Neural crest cell (in vitro differentiated cells): ENCODE measurements at regions not wholly inside any gene's neighbourhood (a gene's known extent, or its start where the extent isn't known, plus 50 kb on each side); places are given as distances from the start of the nearest gene placed in this dataset.
"Not testable (repeated sequence)": the region's sequence is repeated elsewhere in the genome, so short reads cannot be mapped to it uniquely, and the experiment has no call there.

ENCODE experiments used
- DNase-seq: peaks from one replicate; pipeline ENCODE4 v3.0.0; 2021; ENCODE audit warnings: low read depth, mixed read lengths, low spot score
- H3K27ac Mint-ChIP-seq: one replicate; pipeline ENCODE4 v1.8.0; 2021; ENCODE audit warnings: mild to moderate bottlenecking, mixed read lengths; ENCODE audit not compliant: unreplicated experiment
- H3K27me3 Mint-ChIP-seq: 2 replicates; pipeline ENCODE4 v1.8.0; 2021; ENCODE audit warnings: low read depth, mild to moderate bottlenecking, mixed read lengths
- H3K36me3 Mint-ChIP-seq: 2 replicates; pipeline ENCODE4 v1.8.0; 2021; ENCODE audit warnings: low read depth, mild to moderate bottlenecking, mixed read lengths
- H3K4me1 Mint-ChIP-seq: 2 replicates; pipeline ENCODE4 v1.8.0; 2021; ENCODE audit warnings: mixed read lengths
- H3K4me3 Mint-ChIP-seq: one replicate; pipeline ENCODE4 v1.8.0; 2021; ENCODE audit warnings: mild to moderate bottlenecking, mixed read lengths
- H3K9me3 Mint-ChIP-seq: 2 replicates; pipeline ENCODE4 v1.8.0; 2021; ENCODE audit warnings: mixed read lengths
- TF ChIP-seq, protein P1 (sequence below): fragments of 200-600 bp; sonication (generic); conservative IDR thresholded peaks from 2 replicates; pipeline ENCODE4 v1.5.0; 2021; ENCODE audit warnings: antibody characterized with exemption, mild to moderate bottlenecking

DNA sequence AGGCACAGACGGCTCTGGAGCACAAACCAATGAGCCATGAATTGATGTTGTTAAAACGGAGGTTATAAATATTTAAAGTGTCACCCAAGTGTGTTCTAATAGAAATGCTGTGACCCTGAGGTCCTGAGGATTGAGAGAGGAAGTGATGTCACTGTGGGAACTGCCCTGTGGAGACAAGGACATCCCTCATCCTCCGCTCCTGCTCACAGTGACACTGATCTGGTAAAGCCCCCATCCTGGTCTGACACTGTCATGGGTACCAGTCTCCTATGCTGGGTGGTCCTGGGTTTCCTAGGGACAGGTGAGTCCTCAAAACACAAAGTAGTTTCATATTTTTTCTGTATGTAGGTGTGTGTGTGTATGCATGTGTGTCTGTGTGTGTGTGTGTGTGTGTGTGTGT is 237.9 kb upstream of the PRSS1 start:
- Mint-ChIP-seq H3K4me1 (no peaks in the 10 kb centered on the region), H3K27me3 (peaks cover 12% of the 10 kb centered on the region), H3K36me3 (no peaks in the 10 kb centered on the region), H3K27ac (no peak overlapping the region), H3K4me3 (no peak overlapping the region), H3K9me3 (no peaks in the 10 kb centered on the region)
- TF ChIP-seq, protein P1, sequence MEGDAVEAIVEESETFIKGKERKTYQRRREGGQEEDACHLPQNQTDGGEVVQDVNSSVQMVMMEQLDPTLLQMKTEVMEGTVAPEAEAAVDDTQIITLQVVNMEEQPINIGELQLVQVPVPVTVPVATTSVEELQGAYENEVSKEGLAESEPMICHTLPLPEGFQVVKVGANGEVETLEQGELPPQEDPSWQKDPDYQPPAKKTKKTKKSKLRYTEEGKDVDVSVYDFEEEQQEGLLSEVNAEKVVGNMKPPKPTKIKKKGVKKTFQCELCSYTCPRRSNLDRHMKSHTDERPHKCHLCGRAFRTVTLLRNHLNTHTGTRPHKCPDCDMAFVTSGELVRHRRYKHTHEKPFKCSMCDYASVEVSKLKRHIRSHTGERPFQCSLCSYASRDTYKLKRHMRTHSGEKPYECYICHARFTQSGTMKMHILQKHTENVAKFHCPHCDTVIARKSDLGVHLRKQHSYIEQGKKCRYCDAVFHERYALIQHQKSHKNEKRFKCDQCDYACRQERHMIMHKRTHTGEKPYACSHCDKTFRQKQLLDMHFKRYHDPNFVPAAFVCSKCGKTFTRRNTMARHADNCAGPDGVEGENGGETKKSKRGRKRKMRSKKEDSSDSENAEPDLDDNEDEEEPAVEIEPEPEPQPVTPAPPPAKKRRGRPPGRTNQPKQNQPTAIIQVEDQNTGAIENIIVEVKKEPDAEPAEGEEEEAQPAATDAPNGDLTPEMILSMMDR = no peak
- no peak for DNase-seq

DNA sequence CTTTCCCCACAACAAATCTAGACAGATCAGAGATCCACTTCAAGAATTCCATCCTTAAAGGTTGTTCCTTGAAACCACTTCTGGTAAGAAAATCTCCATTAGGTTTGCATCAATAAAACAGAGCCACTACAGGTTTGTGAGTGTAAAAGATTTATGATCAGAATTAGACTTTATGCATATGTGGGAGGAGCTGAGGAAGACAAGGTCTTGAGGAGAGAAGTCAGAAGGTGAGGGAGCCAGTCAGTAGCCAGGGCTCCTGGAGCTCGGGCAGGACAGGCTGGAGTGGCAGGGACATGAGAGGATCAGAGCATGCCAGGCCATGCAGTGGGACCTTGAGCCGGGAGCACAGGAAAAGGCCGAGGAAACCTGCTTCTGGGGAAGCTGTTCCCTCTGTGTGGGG is 240.0 kb upstream of the PRSS1 start:
- not testable (repeated sequence) for H3K4me3 Mint-ChIP-seq, H3K9me3 Mint-ChIP-seq, DNase-seq, H3K4me1 Mint-ChIP-seq, H3K27ac Mint-ChIP-seq, H3K36me3 Mint-ChIP-seq
- H3K27me3 Mint-ChIP-seq = peaks cover 18% of the 10 kb centered on the region

DNA sequence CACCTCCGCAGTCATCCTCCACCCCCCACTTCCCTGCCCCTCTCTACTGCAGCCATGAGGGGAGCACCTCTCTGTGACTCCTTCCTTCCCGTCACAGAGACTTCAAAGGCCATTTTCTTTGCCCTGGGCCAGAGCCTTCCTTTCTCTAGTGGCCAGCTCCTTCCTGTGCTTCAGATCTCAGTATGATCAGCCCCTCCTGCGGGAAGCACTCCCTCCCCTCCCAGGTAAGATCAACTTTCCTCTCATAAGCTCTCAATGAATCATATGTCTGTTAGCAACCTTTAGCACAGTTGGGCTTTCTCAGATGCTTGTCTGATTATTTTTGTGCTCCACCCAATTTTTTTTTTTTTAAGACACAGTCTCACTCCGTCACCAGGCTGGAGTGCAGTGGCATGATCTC is 241.0 kb upstream of the PRSS1 start:
- no peak for DNase-seq
- Mint-ChIP-seq H3K4me3 (no peak overlapping the region), H3K27me3 (peaks cover 14% of the 10 kb centered on the region), H3K36me3 (no peaks in the 10 kb centered on the region), H3K27ac (no peak overlapping the region), H3K9me3 (peaks cover 3% of the 10 kb centered on the region), H3K4me1 (no peaks in the 10 kb centered on the region)
- TF ChIP-seq, protein P1 = no peak

DNA sequence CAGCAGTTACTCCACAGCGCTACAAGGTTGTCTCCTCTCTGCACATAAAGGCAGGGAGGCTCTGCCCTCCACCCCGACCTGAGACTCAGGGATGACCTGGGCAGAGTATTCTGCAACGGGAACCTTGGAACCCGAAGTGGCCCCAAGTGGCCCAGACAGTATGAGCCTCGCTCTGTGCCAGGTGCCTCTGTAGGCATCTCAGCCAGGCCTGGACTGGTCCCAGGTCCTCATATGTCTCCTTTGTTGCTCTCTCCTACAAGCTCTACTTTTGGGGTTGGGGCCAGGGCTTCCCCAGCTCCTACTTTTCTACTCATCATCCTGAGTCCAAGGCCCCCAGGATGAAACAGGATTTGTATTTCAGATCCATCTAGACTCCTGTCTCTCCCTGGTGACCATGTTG is 241.5 kb upstream of the PRSS1 start:
- Mint-ChIP-seq H3K27me3 (peaks cover 13% of the 10 kb centered on the region), H3K27ac (no peak overlapping the region), H3K36me3 (no peaks in the 10 kb centered on the region), H3K9me3 (peaks cover 3% of the 10 kb centered on the region), H3K4me1 (no peaks in the 10 kb centered on the region), H3K4me3 (no peak overlapping the region)
- TF ChIP-seq, protein P1 = no peak
- no peak for DNase-seq

DNA sequence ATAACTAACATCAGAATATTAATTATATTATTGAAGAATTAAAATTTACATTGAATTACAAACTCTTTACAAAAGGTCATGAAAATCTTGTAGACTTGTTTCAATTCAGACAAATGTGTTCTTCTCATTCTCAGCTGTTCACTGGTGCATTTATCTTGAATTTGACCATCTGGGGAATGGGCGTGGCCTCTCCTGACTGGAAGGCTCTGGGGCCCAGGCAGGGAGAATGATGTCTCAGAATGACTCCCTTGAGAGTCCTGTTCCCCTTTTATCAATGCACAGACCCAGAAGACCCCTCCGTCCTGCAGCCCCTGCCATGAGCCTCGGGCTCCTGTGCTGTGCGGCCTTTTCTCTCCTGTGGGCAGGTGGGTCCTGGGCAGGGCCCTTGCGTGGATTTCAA is 242.2 kb upstream of the PRSS1 start:
- not testable (repeated sequence) for H3K4me1 Mint-ChIP-seq, H3K27ac Mint-ChIP-seq, DNase-seq, H3K4me3 Mint-ChIP-seq, H3K9me3 Mint-ChIP-seq, H3K36me3 Mint-ChIP-seq
- peaks cover 16% of the 10 kb centered on the region for H3K27me3 Mint-ChIP-seq

DNA sequence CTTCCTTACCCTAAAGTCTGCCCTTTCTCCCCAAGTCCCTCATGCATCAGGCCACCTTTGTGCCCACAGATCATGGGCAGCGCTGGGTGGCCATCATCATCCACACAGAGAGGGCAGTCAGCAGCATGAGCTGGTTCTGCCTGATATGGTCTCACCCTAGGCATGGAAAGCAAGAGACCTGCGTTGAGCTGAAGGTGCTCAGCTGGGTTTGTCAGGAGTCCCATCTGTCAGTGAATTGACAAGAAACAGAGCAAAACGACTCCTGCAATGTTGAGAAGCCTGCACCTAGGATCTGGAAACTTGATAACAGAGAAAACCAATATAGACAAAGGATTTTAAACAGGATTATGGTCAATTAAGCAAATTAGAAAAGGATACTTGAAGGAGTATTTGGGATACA is 242.7 kb upstream of the PRSS1 start:
- peaks cover 6% of the 10 kb centered on the region for H3K9me3 Mint-ChIP-seq
- H3K4me3 Mint-ChIP-seq = no peak overlapping the region
- H3K27me3 Mint-ChIP-seq = peaks cover 16% of the 10 kb centered on the region
- no peaks in the 10 kb centered on the region for H3K36me3 Mint-ChIP-seq
- TF ChIP-seq, protein P1 = no peak
- H3K27ac Mint-ChIP-seq = no peak overlapping the region
- no peaks in the 10 kb centered on the region for H3K4me1 Mint-ChIP-seq
- no peak for DNase-seq

DNA sequence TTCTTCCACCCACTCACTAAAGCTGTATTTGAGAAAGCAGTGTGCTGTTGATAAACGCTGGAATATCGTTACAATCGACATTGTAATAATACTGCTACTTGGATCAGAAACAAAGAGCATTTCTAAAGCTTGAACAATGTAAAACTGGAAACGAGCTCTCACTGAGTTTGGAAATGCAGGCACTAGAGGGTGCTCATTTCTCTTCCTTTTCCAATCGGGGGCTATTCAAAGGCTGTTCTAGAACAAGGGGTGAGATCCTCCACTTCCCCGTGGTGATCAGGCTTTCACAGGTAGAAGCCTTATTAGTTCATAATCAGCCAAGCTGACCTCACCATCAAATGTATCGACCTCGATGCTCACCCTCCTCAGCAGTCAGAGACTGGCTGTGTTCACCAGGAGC is 245.3 kb upstream of the PRSS1 start:
- H3K9me3 Mint-ChIP-seq, H3K4me3 Mint-ChIP-seq, H3K27ac Mint-ChIP-seq, H3K4me1 Mint-ChIP-seq, H3K36me3 Mint-ChIP-seq, DNase-seq: not testable (repeated sequence)
- H3K27me3 Mint-ChIP-seq = peaks cover 17% of the 10 kb centered on the region
